Stimulated activated memory B cell treated with anti-CD40 and anti-IgM and Interleukin-4, amounts not matched to agents 10 μg/mL and 1 μg/mL and 100 μg/mL, for 72 hours (primary cell): ENCODE measurements at regions not wholly inside any gene's neighbourhood (a gene's known extent, or its start where the extent isn't known, plus 50 kb on each side); places are given as distances from the start of the nearest gene placed in this dataset.

Experiments used
- ATAC-seq: fragments of 150-1000 bp; cut with Tn5 transposase; 2 replicates; pipeline ENCODE4 v1.10.0; 2021
- H3K27ac Mint-ChIP-seq: one replicate; pipeline ENCODE4 v1.8.0; 2022; ENCODE audit warnings: mild to moderate bottlenecking, mixed read lengths
- H3K27me3 Mint-ChIP-seq: one replicate; pipeline ENCODE4 v1.8.0; 2022; ENCODE audit warnings: mixed read lengths
- H3K36me3 Mint-ChIP-seq: one replicate; pipeline ENCODE4 v1.8.0; 2022; ENCODE audit warnings: mixed read lengths
- H3K4me1 Mint-ChIP-seq: one replicate; pipeline ENCODE4 v1.8.0; 2022; ENCODE audit warnings: mixed read lengths
- H3K4me3 Mint-ChIP-seq: one replicate; pipeline ENCODE4 v1.8.0; 2022; ENCODE audit warnings: mild to moderate bottlenecking, moderate library complexity, mixed read lengths
- H3K9me3 Mint-ChIP-seq: one replicate; pipeline ENCODE4 v1.8.0; 2022; ENCODE audit warnings: mixed read lengths

- Mint-ChIP-seq H3K27ac (no peak overlapping the region), H3K4me1 (no peaks in the 10 kb centered on the region), H3K9me3 (peaks cover 3% of the 10 kb centered on the region), H3K4me3 (no peak overlapping the region), H3K36me3 (no peaks in the 10 kb centered on the region), H3K27me3 (peaks cover 88% of the 10 kb centered on the region)
- ATAC-seq = no peak
Observed at GRCh38 chr12:107331471-107331870, 238.1 kb upstream of the CRY1 start.

DNA sequence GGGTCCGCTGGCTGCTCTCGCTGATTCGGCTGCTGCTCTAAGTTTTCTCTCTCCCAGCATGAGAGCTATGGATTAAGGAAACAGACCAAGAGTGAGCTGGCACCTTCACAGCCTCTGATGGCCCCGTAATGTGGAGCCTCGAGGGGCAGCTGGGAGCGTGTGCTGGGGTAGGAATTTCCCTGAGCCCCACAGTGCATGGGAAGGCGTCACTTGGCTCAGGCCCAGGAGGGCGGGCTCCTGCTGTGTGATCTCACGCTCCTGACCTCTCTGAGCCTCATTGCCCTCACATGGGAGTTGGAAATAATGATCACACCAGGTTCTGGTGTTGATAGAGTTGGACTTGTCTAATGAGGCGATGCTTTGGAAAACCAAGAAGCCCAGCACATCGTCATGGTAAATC lies 238.6 kb upstream of the CRY1 start:
- Mint-ChIP-seq H3K27ac (no peak overlapping the region), H3K4me1 (no peaks in the 10 kb centered on the region), H3K9me3 (peaks cover 3% of the 10 kb centered on the region), H3K36me3 (no peaks in the 10 kb centered on the region), H3K27me3 (peaks cover 83% of the 10 kb centered on the region), H3K4me3 (no peak overlapping the region)
- no peak for ATAC-seq

DNA sequence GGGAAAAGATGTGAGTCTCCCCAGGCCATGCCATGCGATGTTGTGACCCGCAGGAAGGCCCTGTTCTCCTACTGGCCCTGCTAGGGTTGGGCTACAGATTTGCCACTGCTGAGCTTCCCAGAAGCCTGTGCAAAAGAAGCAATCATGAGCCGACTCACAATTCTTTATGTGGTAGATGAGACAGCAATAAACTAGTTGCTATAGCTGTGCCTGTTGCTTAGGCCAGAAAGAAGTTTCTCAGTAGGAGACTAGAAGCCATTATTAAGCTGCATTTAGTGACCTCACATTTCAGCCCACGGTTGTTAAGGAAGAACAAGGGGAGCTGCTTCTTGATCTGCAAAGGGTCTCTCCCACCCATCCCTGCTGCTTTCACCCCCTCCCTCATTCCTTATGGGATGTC lies 239.4 kb upstream of the CRY1 start:
- Mint-ChIP-seq H3K4me1 (no peaks in the 10 kb centered on the region), H3K9me3 (peaks cover 3% of the 10 kb centered on the region), H3K27ac (no peak overlapping the region), H3K4me3 (no peak overlapping the region), H3K36me3 (no peaks in the 10 kb centered on the region), H3K27me3 (peaks cover 75% of the 10 kb centered on the region)
- no peak for ATAC-seq

DNA sequence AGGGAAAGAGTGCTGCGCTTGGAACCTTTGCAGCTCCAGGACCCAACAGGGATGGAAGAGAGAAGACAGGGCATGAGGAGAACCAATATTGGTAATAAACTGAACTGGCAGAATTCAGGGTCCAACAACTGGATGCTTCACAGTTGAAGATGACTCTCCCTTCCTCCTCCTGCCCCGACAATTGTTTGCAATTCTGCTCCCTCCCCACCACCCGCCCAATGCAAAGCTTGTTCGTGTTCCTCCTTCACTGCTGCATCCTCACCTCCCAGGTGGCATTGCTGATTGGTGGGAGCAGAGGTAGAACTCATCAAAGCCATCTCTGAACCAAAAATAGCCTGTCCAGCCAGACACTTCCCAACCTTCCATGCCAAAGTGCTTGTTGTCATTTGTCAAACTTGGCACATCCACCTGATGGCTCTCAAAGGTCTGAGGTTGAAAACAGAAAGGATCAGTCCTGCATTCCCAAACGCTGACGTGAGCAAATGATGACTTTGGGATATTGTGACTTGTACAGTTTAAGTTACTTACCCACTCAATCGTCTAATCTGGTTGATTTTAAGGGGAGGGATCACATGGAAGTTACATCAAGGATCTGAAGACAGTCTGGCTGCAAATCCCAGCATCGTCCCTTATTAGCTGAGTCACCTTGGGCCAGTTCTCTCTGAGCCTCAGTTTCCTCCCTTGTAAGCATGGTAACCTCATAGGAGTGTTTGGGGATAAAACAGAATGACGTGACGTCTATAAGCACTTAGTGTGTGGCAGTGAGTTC lies 242.6 kb upstream of the CRY1 start:
- peaks cover 60% of the 10 kb centered on the region for H3K27me3 Mint-ChIP-seq

GRCh38 chr12:107336695-107337094 lies 243.3 kb upstream of the CRY1 start:
- Mint-ChIP-seq H3K27me3 (peaks cover 57% of the 10 kb centered on the region), H3K4me3 (no peak overlapping the region), H3K9me3 (no peaks in the 10 kb centered on the region), H3K36me3 (no peaks in the 10 kb centered on the region), H3K27ac (no peak overlapping the region), H3K4me1 (no peaks in the 10 kb centered on the region)
- ATAC-seq = no peak

More for the DNA sequence above, 242.6 kb upstream of the CRY1 start:
- Mint-ChIP-seq H3K9me3 (no peaks in the 10 kb centered on the region), H3K27ac (no peak overlapping the region), H3K4me3 (no peak overlapping the region), H3K36me3 (no peaks in the 10 kb centered on the region), H3K4me1 (no peaks in the 10 kb centered on the region)
- no peak for ATAC-seq

DNA sequence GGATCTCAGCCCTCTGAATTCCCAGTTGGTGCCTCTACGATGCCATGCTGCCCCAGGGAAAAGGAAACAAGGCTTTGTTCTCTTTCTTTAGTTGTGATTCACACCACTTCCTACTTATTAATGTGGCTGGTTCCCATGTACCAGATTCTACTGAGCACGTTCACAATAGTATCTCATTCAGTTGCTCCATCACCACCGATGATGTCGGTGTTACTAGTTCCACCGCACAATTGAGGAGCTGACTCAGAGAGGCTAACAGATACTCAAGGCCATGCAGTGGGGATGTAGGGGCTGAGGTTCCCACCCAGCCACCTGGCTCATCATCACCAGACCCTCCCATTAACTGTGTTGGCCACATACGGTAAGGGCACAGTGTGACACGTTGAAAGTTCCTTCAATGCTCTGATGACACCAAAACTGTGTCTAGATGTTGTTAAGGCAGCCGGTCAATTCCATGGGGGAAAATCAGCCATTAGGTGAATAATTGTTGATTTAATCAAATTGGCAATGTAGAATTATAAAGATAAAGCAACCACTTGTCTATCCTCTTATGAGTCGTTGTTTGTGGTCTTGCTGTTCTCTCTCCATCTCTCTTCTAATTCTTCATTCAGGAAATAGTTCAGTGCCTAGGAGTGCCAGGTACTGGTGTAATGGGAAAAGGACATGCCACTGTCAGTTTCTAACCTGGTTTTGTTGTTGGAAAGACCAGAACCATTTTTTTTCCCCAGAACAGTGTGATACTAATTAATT lies 244.2 kb upstream of the CRY1 start:
- no peak for ATAC-seq
- no peaks in the 10 kb centered on the region for H3K36me3 Mint-ChIP-seq
- no peak overlapping the region for H3K27ac Mint-ChIP-seq
- H3K4me1 Mint-ChIP-seq = no peaks in the 10 kb centered on the region
- no peaks in the 10 kb centered on the region for H3K9me3 Mint-ChIP-seq
- no peak overlapping the region for H3K4me3 Mint-ChIP-seq
- H3K27me3 Mint-ChIP-seq = peaks cover 50% of the 10 kb centered on the region

DNA sequence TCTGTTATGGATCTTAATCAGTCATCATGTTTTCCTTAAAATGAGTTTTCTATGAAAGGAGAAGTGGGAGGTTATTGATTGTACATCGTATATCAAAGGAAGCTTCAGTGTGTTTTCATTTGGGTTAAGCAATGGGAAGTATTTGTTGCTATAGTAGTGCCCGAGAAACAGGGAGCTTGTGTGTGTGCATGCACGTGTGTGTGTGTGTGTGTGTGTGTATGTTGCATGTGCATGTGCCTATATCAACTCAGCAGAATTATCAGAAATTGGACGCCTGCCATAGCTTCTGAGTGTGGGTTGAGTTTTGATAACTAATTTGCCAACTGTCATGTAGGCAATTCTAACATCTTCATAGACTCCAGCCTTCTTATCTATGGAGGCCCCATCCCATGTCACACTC lies 246.1 kb upstream of the CRY1 start:
- no peaks in the 10 kb centered on the region for H3K36me3 Mint-ChIP-seq
- H3K4me3 Mint-ChIP-seq = no peak overlapping the region
- ATAC-seq = no peak
- no peak overlapping the region for H3K27ac Mint-ChIP-seq
- H3K27me3 Mint-ChIP-seq = peaks cover 31% of the 10 kb centered on the region
- H3K9me3 Mint-ChIP-seq = no peaks in the 10 kb centered on the region
- H3K4me1 Mint-ChIP-seq = no peaks in the 10 kb centered on the region

DNA sequence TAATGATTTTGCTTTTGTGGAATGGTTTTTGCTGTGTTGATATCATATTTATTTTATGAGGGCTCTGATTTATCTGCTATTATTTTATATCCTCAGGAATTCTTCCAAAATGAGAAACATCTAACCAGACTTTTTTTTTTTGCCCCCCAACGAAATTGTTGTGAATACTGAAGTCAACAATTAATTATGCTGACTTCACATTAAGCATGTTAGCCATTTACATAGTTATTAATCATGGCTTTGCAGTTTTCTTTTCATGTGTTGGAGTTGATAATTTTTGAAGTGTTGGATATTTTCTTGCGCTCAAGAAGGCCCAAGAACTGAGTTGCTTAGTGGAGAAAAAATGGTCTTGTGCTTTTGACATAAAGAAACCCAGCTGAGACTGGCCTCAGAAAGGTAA lies 246.6 kb upstream of the CRY1 start:
- no peak overlapping the region for H3K4me3 Mint-ChIP-seq
- H3K9me3 Mint-ChIP-seq = no peaks in the 10 kb centered on the region
- ATAC-seq = no peak
- no peaks in the 10 kb centered on the region for H3K36me3 Mint-ChIP-seq
- no peak overlapping the region for H3K27ac Mint-ChIP-seq
- H3K27me3 Mint-ChIP-seq = peaks cover 26% of the 10 kb centered on the region
- no peaks in the 10 kb centered on the region for H3K4me1 Mint-ChIP-seq

DNA sequence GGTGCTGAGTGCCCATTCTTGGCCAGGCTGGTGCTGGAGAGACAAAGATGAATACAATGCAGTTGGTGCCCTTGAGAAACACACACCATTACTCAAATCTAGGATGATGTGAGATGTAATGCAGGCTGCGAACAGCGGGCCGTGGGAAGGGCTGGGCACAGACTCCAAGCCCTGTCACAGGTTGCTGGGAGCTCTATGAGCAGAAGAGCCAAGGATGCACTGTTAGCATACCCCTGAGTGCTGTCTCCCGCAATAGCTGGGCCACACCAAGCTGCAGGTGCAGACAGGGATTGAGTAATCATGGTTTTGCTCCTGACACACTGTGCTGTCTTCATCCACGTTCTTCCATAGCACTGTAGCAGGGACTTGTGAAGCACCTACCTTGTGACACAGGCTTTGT lies 247.5 kb upstream of the CRY1 start:
- no peak overlapping the region for H3K4me3 Mint-ChIP-seq
- H3K4me1 Mint-ChIP-seq = no peaks in the 10 kb centered on the region
- no peak for ATAC-seq
- peaks cover 17% of the 10 kb centered on the region for H3K27me3 Mint-ChIP-seq
- no peak overlapping the region for H3K27ac Mint-ChIP-seq
- H3K36me3 Mint-ChIP-seq = no peaks in the 10 kb centered on the region
- H3K9me3 Mint-ChIP-seq = no peaks in the 10 kb centered on the region

GRCh38 chr12:107344035-107344808 lies 250.9 kb upstream of the CRY1 start:
- no peaks in the 10 kb centered on the region for H3K4me1 Mint-ChIP-seq
- peaks cover 16% of the 10 kb centered on the region for H3K27me3 Mint-ChIP-seq
- peaks cover 2% of the 10 kb centered on the region for H3K9me3 Mint-ChIP-seq
- no peak overlapping the region for H3K4me3 Mint-ChIP-seq
- H3K36me3 Mint-ChIP-seq = no peaks in the 10 kb centered on the region
- ATAC-seq = no peak
- no peak overlapping the region for H3K27ac Mint-ChIP-seq

- Mint-ChIP-seq H3K27me3 (peaks cover 6% of the 10 kb centered on the region), H3K4me3 (no peak overlapping the region), H3K36me3 (no peaks in the 10 kb centered on the region), H3K27ac (no peak overlapping the region), H3K9me3 (peaks cover 2% of the 10 kb centered on the region), H3K4me1 (no peaks in the 10 kb centered on the region)
- no peak for ATAC-seq
Observed at GRCh38 chr12:107347261-107347660, 253.9 kb upstream of the CRY1 start.

GRCh38 chr12:107349008-107349747 lies 255.8 kb upstream of the CRY1 start:
- Mint-ChIP-seq H3K4me1 (no peaks in the 10 kb centered on the region), H3K27ac (no peak overlapping the region), H3K4me3 (no peak overlapping the region), H3K36me3 (no peaks in the 10 kb centered on the region), H3K9me3 (peaks cover 2% of the 10 kb centered on the region), H3K27me3 (peaks cover 19% of the 10 kb centered on the region)
- ATAC-seq = no peak

GRCh38 chr12:107349839-107350238 lies 256.5 kb upstream of the CRY1 start:
- no peak overlapping the region for H3K4me3 Mint-ChIP-seq
- ATAC-seq = no peak
- peaks cover 2% of the 10 kb centered on the region for H3K9me3 Mint-ChIP-seq
- no peaks in the 10 kb centered on the region for H3K36me3 Mint-ChIP-seq
- H3K27me3 Mint-ChIP-seq = peaks cover 25% of the 10 kb centered on the region
- no peaks in the 10 kb centered on the region for H3K4me1 Mint-ChIP-seq
- no peak overlapping the region for H3K27ac Mint-ChIP-seq

GRCh38 chr12:107351109-107351508 lies 257.8 kb upstream of the CRY1 start:
- ATAC-seq = no peak
- H3K9me3 Mint-ChIP-seq = peaks cover 2% of the 10 kb centered on the region
- peaks cover 27% of the 10 kb centered on the region for H3K27me3 Mint-ChIP-seq
- no peak overlapping the region for H3K4me3 Mint-ChIP-seq
- H3K27ac Mint-ChIP-seq = no peak overlapping the region
- H3K36me3 Mint-ChIP-seq = no peaks in the 10 kb centered on the region
- no peaks in the 10 kb centered on the region for H3K4me1 Mint-ChIP-seq

DNA sequence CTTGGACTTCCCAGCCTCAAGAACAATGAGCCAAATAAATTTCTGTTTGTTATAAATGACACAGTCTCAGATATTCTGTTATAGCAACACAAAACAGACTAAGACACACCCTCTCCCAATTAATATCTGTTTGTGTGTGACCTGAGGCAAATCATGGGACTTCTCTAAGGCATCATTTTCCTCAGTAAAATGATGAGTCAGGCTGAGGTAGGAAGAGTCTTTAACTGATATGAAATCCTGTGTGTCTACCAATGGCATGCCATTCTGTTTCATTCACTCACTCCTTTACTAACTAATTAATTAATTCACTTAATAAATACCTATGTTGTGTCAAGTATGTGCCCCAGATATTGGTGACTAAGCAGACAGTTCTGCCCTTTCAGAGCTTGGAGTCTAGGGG lies 258.4 kb upstream of the CRY1 start:
- Mint-ChIP-seq H3K4me1 (no peaks in the 10 kb centered on the region), H3K27me3 (peaks cover 27% of the 10 kb centered on the region), H3K4me3 (no peak overlapping the region), H3K36me3 (no peaks in the 10 kb centered on the region), H3K9me3 (peaks cover 2% of the 10 kb centered on the region), H3K27ac (no peak overlapping the region)
- ATAC-seq = no peak
